ENCODE measurements at regions not wholly inside any gene's neighbourhood (a gene's known extent, or its start where the extent isn't known, plus 50 kb on each side); places are given as distances from the start of the nearest gene placed in this dataset.

- DNase-seq: no peak
Observed at GRCh38 chr3:113096188-113096892, 105.6 kb downstream of the GTPBP8 start.

DNA sequence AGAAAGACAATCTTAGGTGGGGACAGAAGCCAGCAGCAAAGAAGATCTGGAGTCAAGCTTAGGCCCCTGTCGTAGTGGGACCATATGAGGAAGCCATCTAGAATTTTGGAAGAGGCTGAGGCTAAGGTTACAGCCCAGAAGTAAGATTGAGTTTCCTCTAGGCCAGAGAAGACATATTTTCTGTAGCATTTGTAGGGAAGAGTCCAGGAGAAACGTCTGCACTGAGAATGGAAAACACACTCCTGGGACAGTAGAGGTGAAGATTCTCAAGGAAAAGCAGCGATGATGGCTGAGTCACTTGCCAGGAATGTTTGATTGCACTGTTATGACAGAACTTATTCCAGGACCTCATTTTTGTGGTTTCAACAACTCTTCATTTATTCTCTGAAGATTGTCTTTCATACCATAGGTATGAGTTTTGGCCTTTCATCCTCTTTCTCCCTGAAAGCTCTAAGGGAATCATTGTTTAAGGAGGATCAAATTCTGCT lies 107.2 kb downstream of the GTPBP8 start:
- DNase-seq: no peak

DNA sequence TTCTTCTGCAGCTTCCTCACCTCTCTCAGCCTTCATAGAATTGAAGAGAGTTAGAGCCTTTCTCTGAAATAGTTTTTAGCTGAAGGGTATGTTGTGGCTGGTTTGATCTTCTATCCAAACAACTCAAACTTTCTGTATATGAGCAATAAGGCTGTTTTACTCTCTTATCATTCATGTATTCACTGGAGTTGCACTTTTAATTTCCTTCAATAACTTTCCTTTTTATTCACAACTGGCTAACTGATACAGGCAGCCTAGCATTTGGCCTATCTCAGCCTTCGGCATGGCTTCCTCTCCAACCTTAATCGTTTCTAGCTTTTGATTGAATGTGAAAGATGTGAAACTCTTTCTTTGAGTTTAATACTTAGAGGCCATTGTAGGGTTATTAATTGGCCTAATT lies 109.3 kb downstream of the GTPBP8 start:
- no peak for DNase-seq

DNA sequence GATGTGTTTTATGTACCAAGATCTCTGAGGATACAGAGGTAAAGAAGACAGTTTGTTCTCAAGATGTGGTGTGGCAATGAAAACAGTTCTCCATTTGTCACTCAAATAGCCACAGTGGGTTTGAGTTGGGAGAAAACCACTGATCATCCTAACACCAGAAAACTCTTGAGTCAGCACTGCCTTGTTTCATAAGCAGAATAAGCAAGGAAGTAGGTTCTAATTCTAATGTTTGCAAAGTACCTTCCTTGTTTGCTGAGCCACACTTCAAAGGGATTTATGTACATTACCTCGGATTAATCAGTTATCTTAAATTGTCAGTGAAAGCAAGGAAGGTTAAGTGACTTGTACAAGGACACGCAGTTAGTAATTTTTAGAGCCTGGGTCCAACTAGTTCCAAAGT lies 107.8 kb upstream of the BOC start:
- peak; percentile 47 for DNase-seq

DNA sequence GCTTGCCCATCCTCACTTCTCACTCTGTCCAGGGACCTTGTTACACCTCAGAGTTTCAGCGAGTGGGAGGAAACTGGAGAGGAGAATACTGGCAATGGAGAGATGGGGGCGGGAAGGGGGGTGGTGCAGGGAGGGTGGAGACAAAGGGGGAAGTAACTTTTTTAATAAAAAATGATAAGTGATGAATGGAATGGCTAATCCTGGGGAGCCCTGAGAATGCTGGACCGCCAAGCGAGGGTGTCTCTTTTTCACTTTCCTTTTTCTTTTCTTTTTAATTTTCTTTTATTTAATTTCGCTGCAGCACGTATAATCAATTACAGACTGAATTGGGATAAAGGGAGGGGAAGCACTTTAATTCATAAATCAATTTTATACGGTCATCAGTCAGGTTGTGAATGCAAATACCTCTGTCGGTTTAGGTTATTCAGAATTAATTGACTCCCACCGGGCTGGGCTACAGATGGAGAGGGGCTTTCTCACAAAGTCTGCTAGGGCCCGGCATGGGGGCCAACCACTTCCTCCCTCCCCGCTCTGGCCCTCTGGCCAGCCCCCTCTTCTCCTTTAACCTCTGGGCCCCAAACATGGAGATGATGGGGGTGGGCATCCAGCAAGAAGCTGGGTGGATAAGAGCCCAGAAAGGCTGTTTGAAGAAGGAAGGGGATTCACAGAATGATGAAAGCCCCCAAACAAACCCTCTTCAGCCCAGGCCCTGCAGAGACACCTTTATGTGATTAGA lies 106.8 kb upstream of the BOC start:
- DNase-seq: no peak

DNA sequence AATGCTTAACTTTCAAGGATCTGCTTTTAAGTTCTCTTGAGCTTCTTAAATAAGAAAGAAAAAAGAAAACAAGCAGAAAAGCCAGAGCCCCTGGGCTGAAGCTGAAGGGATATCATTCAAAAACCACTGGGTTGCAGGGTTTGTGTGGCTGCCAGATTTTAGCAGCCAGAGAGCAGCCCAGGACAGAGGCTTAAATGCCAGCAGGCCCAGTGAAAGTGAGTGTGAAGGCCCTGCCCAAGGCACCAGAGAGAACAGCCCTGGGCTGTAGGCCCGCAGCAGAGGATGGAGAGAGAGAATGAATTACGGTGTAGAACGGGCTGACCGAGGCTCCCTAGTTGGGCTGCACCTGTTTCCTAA lies 106.3 kb upstream of the BOC start:
- no peak for DNase-seq

- no peak for DNase-seq
Observed at GRCh38 chr3:113105966-113106660, 105.2 kb upstream of the BOC start.

GRCh38 chr3:113110267-113110666 lies 101.1 kb upstream of the BOC start:
- DNase-seq: no peak

DNA sequence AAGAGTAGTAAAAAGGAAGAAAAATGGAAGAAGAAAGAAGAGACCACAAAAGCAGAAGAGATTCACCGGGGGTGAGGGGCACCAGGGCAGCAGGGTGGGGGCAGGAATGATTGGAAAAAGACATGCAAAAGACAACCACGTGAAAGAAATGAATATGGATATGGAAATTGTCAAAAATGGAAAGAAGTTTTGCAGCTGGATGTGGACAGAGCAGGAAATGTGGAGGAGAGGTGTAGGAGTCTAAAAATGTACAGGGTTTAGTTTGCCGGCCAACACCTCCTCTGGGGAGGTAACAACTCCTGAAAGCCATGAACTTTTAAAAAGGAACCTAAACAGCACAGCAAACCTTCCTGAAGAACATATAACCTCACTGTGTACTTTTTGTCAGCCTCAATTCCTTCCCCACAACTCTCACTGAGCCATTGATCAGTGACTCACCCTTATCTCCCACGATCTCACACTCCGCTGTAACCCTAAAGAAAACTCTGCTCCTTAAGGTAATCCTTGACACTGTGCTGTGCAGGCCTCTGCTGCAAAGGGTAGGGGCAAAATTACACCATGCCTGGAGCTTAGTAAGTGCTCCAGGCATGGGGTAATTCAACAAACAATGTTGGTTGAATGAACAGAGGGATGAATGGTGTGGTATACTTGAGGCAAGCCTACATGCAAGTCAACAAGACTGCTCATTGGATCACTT lies 100.2 kb upstream of the BOC start:
- DNase-seq: peak; percentile 18

DNA sequence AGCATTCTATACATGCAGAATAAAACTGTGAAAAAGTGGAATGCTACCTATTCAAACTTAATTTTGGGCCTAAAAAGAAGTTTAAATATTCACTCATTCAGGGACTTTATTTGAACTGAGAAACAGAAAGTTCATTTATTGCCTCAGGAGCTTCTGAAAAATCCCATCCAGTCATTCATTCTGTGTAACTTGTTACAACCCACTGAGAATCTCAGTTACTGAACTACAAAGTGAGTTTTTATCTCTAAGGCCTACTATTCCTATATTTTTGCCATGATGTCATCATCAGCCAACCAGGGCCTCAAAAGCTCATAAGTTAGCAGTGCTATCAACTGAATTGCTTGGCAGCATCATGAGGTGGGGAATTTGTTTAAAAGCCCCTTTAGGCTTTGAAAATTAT lies 98.0 kb upstream of the BOC start:
- no peak for DNase-seq

DNA sequence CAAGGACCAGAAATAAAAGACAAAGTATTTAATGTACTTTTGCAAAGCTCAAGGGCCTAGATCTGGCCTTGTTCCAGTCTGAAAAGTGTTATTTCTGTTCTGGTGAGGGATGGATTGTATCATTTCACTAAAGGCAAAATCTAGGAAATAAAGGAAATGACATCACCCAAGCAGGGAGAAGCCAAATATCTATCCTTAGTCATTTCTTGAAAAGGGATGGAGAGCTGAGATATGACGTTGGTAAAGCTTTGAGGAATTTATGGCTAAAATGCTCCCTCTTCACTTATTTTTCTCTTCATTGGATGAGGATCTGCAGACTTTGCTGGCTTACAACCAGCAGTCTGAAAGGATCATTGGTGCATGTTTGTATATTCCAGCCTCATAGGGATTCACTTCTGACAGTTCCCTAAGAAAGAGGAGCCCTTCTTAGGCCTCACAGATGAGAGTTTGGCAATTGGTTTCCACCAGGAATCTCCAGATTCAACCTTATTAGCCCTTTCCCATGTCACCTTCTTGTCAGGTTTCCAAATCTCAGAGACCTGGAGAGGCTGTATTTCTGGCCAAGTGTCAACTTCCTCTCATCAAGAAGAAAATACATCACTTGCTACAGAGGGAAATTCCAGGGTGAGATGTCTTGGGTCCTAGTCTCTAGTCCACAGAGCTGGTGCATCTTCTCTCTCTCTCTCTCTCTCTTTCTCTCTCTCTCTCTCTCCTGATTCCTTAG lies 93.7 kb upstream of the BOC start:
- no peak for DNase-seq

DNA sequence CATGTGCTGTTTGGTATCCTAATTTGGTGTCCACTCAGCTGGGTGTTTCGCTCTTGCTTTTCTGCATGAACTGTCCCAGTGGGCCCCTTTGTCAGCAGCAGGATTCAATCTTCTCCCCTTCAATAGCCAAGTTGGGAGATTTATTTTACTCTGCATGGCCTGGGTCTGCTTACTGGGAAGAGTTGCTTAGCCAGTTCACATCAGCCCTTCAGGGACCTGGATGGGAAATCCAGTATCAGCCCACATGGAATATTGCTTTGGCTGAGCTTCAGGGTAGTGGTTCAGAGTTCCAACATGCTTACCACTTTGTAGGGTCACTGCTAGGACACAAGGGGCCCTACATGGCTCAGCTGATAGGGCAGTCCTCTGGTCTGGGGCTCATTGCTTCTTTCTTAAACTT lies 93.0 kb upstream of the BOC start:
- DNase-seq: no peak

DNA sequence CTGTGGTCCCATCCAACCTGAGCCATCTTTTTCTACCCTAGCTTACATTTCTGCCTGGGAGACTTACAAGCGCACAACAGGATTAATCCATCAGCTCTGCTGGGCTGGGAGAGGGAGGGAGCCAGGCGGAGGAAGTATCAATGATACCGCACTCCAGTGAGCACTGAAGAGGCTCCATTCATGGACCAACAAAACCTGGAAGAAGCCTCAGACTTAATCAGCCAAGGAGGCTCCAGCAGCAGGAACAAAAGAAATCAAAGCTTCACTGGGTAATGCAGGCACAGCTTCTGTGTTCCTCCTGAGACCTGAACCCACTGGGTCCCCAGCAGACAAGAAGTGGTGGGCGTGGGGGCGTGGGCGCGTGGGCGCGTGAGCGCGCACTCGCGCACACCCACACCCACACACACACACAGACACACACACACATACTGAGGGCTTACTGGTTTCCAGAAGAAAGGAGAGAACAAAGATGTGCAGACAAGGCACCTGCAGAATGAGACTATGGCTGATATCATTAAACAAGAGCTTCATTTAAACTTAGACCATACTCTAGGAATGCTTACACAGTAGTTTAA lies 87.0 kb upstream of the BOC start:
- DNase-seq: no peak

- DNase-seq: no peak
Observed at GRCh38 chr3:113125951-113126350, 85.4 kb upstream of the BOC start.

- DNase-seq: no peak
Observed at GRCh38 chr3:113128386-113129015, 82.9 kb upstream of the BOC start.

- no peak for DNase-seq
Observed at GRCh38 chr3:113129168-113129567, 82.2 kb upstream of the BOC start.

GRCh38 chr3:113132571-113132996 lies 78.8 kb upstream of the BOC start:
- no peak for DNase-seq

GRCh38 chr3:113133140-113133539 lies 78.2 kb upstream of the BOC start:
- no peak for DNase-seq

DNA sequence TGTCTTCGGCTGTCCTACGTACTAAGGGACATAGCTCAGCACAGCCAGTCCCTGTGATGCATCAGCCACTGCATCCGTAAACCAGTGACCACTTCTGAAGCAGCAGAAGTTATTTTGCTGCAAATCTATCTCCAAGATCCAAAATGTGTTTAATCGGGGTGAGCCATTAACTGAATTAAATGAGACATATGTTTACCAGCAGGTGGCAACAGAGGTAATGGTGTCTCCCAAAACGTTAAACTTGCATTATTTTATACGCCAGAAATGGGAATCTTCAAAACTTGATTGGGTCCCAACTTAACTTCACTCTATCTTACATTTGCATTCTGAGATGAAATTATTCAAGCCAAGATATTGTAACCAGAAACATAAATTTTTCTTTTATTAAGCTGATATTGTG lies 75.3 kb upstream of the BOC start:
- DNase-seq: peak; percentile 65

- DNase-seq: no peak
Observed at GRCh38 chr3:113136544-113136943, 74.8 kb upstream of the BOC start.

GRCh38 chr3:113138839-113139743 lies 72.3 kb upstream of the BOC start:
- no peak for DNase-seq

Measured in hematopoietic multipotent progenitor cell treated with erythropoietin and hydrocortisone succinate and interleukin-3 and kit ligand, for 6 days (in vitro differentiated cells).